GM23338 (cell line): ENCODE measurements at regions not wholly inside any gene's neighbourhood (a gene's known extent, or its start where the extent isn't known, plus 50 kb on each side); places are given as distances from the start of the nearest gene placed in this dataset.

ENCODE experiments used
- CTCF ChIP-seq, 2 experiments: fragments of 200-600 bp in 1 of 2; sonication (generic) in 1 of 2; conservative IDR thresholded peaks; 2 replicates each; pipeline versions ENCODE4 v1.5.1 to v1.6.1; 2016 to 2017; ENCODE audit warnings: antibody characterized with exemption in 2 of 2, low read depth in 2 of 2, mild to moderate bottlenecking in 2 of 2, moderate library complexity in 1 of 2
- EZH2 ChIP-seq: fragments of 200-600 bp; sonication (generic); IDR thresholded peaks from one replicate; pipeline ENCODE4 v1.8.0; 2017; ENCODE audit warnings: antibody characterized with exemption, mild to moderate bottlenecking, low read depth; ENCODE audit not compliant: unreplicated experiment
- EZH2phosphoT487 ChIP-seq: fragments of 200-600 bp; sonication (generic); IDR thresholded peaks from one replicate; pipeline ENCODE4 v1.8.1; 2018; ENCODE audit warnings: antibody characterized with exemption; ENCODE audit not compliant: unreplicated experiment
- POLR2AphosphoS5 ChIP-seq: IDR thresholded peaks from 2 replicates; pipeline ENCODE4 v1.6.1; 2016; ENCODE audit warnings: antibody characterized with exemption, low read depth
- ZNF331 ChIP-seq: fragments of 250-450 bp; sonication (Bioruptor Pico); IDR thresholded peaks from 2 replicates; pipeline ENCODE4 v1.5.0; 2020; ENCODE audit warnings: low read depth, mild to moderate bottlenecking, moderate library complexity
- TF ChIP-seq, protein P1 (sequence below): IDR thresholded peaks from one replicate; pipeline ENCODE4 v1.6.1; 2018; ENCODE audit warnings: antibody characterized with exemption; ENCODE audit not compliant: unreplicated experiment

DNA sequence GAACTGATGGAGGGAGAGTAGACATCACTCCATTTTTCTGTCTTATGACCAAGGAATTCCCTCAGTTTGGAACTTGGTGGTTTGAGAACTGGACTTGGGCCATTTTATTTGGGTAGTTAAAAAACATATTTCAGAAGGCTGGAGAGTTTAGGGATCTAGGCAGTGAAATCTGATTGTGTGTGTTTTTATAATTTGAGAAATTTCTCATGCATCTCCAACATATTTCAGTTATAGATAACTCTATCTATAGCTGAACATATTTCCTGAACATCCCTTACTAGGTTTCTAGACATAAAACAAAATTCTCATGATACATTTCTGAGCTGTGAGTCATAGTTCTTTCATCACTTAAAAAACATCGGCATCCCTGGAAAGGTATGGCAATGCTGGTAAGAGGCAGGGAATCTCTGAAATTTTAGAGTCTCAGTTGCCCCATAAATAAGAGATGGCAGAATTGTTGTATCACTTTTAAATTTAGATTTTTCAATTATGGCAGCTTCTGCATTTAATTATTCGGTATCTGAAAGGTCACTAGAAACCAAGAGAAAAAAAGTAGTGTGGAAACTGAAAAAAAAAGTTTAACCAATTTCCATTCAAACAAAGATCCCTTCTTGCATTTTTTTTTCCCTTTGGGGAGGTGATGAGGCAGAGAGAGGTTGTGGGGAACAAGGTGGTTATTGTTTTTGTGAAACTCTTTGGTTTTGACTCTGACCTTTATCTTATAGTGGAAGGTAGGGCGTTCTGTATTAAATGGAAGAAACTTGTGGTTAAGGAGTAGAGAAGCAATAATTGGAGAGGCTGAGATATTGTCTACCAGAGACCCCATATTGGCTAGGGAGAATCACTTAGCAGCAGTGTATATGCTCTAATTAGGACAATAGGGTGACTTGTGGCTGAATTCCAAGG is 102.9 kb downstream of the FASLG start:
- TF ChIP-seq CTCF (conservative IDR thresholded peaks at IDR 0.05; ENCODE audit: low read depth in 2 of 2), result no peak
- TF ChIP-seq, protein P1, sequence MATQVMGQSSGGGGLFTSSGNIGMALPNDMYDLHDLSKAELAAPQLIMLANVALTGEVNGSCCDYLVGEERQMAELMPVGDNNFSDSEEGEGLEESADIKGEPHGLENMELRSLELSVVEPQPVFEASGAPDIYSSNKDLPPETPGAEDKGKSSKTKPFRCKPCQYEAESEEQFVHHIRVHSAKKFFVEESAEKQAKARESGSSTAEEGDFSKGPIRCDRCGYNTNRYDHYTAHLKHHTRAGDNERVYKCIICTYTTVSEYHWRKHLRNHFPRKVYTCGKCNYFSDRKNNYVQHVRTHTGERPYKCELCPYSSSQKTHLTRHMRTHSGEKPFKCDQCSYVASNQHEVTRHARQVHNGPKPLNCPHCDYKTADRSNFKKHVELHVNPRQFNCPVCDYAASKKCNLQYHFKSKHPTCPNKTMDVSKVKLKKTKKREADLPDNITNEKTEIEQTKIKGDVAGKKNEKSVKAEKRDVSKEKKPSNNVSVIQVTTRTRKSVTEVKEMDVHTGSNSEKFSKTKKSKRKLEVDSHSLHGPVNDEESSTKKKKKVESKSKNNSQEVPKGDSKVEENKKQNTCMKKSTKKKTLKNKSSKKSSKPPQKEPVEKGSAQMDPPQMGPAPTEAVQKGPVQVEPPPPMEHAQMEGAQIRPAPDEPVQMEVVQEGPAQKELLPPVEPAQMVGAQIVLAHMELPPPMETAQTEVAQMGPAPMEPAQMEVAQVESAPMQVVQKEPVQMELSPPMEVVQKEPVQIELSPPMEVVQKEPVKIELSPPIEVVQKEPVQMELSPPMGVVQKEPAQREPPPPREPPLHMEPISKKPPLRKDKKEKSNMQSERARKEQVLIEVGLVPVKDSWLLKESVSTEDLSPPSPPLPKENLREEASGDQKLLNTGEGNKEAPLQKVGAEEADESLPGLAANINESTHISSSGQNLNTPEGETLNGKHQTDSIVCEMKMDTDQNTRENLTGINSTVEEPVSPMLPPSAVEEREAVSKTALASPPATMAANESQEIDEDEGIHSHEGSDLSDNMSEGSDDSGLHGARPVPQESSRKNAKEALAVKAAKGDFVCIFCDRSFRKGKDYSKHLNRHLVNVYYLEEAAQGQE, result no peak
- no peak for TF ChIP-seq EZH2phosphoT487
- TF ChIP-seq EZH2, result no peak
- no peak for TF ChIP-seq POLR2AphosphoS5
- TF ChIP-seq ZNF331 (CRISPR knock-in tag), result no peak
